ENCODE measurements at regions not wholly inside any gene's neighbourhood (a gene's known extent, or its start where the extent isn't known, plus 50 kb on each side); places are given as distances from the start of the nearest gene placed in this dataset.

DNA sequence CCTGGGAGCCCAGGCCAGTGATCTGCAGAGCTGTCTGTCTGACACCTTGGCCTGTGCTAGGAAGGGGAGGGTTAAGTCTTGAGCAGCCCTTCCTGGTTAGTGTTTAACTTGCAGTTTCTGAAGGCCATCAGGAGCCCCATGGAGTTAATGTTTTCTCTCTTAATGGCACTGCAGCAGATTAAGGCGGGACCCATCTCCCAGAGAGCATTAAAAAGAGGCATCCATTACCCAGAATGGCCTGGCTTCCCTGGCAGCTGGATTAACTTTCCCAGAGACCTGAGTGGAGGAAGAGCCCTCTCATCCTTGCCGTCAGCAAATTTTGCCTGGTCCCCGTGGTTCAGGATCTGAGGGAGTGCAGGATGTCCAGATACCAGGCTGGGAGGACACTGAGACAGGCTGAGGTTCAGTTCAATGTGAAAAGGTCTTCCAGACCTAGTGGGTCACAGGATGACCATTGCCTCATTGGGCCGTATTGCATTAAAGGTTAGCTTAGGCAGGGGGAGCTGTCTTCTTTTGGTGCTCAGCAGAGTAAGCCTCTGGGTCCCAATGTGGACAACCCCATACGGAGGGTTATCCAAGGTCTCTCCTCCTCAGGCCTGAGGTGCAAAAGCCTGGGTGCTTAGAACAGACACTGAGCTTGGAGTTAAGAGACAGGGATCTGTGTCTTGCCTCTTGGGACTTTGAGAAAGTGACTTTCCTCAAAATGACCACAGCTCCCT is 522.6 kb downstream of the PTPRU start:
- no peak overlapping the region for H3K4me3 ChIP-seq
- peaks cover 0 to 59% (median 0%) of the 10 kb centered on the region in 4 donors for H3K27me3 ChIP-seq
- H3K36me3 ChIP-seq, result no peaks in the 10 kb centered on the region
- intact Hi-C loops (cut with DNase I), result no loop called here
- H3K27ac ChIP-seq (replicated peaks in 1 of 4), result no peak overlapping the region
- no peaks in the 10 kb centered on the region for H3K4me1 ChIP-seq
- 51% methylated on average over 2 of the region's 5 CpGs for WGBS
- peak; percentile 90 for DNase-seq (ENCODE audit: extremely low spot score)
- peaks cover 0 to 7% (median 2%) of the 10 kb centered on the region in 4 donors for H3K9me3 ChIP-seq
- TF ChIP-seq POLR2A (IDR thresholded peaks at IDR 0.05; ENCODE audit: low read depth) (no peak), EP300 (IDR thresholded peaks at IDR 0.05) (no peak), POLR2AphosphoS5 (IDR thresholded peaks at IDR 0.05) (no peak)
- TF ChIP-seq, protein P1, sequence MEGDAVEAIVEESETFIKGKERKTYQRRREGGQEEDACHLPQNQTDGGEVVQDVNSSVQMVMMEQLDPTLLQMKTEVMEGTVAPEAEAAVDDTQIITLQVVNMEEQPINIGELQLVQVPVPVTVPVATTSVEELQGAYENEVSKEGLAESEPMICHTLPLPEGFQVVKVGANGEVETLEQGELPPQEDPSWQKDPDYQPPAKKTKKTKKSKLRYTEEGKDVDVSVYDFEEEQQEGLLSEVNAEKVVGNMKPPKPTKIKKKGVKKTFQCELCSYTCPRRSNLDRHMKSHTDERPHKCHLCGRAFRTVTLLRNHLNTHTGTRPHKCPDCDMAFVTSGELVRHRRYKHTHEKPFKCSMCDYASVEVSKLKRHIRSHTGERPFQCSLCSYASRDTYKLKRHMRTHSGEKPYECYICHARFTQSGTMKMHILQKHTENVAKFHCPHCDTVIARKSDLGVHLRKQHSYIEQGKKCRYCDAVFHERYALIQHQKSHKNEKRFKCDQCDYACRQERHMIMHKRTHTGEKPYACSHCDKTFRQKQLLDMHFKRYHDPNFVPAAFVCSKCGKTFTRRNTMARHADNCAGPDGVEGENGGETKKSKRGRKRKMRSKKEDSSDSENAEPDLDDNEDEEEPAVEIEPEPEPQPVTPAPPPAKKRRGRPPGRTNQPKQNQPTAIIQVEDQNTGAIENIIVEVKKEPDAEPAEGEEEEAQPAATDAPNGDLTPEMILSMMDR (IDR thresholded peaks at IDR 0.05), result no peak

DNA sequence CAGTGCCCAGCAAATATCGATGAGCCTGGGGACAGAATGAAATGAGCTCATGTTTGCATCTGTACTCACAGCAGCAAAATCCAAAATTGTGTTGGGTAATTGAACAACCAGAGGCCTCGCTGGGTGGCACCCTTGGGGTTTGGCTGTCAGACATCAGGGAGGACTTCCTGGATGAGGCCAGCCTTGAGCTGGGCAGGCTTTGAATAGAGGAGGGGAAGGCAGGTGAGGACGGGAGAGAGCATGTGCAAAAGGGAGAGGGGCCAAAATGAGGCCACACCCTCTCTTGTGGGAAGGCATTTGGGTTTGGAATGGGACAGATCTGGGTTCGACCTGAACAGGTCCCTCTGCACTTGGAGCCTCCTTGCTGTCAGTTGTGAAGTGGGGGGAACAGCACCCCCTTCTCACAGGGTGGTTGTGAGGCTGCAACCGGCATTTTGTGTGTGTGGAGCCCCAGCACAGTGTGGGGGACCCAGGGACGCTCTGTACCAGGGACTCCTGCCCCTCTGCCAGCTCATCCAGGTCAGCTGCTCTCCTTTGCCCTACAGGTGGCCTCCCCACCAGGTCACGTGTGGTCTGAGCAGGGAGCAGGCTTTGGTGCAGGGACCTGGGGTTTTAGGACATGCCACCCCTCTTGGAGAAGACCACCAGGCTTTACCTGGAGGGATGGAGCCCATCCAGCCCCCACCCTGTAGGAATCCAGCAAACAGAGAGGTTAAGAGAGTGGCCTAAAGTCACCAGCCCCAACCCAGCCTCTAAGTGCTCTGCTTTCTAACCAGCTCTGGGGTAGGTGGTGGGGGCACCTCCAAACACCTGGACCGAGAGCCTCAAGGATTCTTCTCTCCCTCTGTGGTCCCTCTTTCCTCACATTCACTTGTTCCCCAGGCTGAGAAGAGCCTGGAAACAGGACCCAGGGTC is 521.8 kb downstream of the PTPRU start:
- DNase-seq (ENCODE audit: extremely low spot score), result peak; percentile 80
- Histone ChIP-seq H3K27ac (replicated peaks in 1 of 4) (no peak overlapping the region), H3K36me3 (no peaks in the 10 kb centered on the region), H3K4me3 (no peak overlapping the region), H3K9me3 (no peaks in the 10 kb centered on the region), H3K27me3 (peaks cover 0 to 63% (median 0%) of the 10 kb centered on the region in 4 donors), H3K4me1 (no peaks in the 10 kb centered on the region)
- intact Hi-C loops (cut with DNase I), result no loop called here
- WGBS, result 79% methylated on average over 6 of the region's 8 CpGs
- TF ChIP-seq, protein P1 (IDR thresholded peaks at IDR 0.05), result no peak
- TF ChIP-seq POLR2AphosphoS5 (IDR thresholded peaks at IDR 0.05) (no peak), POLR2A (IDR thresholded peaks at IDR 0.05; ENCODE audit: low read depth) (no peak), EP300 (IDR thresholded peaks at IDR 0.05) (no peak)

DNA sequence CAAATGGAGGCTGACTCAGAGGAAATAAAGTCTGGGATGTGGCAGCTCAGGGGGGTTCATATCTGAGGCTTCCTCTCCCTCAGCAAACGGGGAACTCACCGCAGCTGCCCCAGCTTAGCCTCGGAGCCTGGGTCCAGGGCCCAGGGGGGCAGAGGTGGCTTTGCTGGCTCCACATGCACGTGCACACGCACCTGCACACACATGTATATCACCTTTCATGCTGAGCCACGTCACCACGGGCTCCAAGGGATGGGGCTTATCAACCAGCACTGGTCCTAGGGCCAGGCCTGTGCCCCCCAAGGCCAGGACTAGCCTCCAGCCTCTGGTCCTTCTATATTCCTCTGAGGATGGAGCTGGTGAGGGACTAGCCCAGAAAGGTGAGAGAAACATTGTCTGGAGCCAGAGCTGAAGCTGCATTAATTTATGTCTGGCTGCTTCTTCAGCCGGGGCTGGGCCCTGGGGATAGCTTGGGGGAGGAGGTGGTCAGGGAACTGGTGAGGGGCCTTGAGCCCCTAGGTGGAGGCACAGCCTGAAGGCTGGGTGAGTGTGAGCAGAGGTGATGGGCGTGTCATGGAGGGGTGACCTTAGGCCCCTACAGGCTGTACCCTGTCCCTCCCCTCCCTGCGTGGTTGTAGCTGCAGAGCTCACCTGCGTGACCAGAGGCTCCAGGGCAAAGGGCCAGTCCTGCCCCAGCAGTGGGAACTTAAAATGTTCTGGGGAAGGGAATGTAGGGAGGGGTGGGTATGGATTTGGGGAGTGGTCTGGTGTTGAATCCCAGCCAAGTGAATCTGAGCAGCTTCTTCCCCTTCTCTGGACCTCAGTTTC is 520.8 kb downstream of the PTPRU start:
- Histone ChIP-seq H3K27ac (replicated peaks in 1 of 4) (no peak overlapping the region), H3K9me3 (no peaks in the 10 kb centered on the region), H3K27me3 (peaks cover 0 to 60% (median 0%) of the 10 kb centered on the region in 4 donors), H3K4me3 (no peak overlapping the region), H3K4me1 (no peaks in the 10 kb centered on the region), H3K36me3 (no peaks in the 10 kb centered on the region)
- intact Hi-C loops (cut with DNase I), result no loop called here
- TF ChIP-seq, protein P1 (IDR thresholded peaks at IDR 0.05), result no peak
- TF ChIP-seq POLR2AphosphoS5 (IDR thresholded peaks at IDR 0.05) (no peak), POLR2A (IDR thresholded peaks at IDR 0.05; ENCODE audit: low read depth) (no peak), EP300 (IDR thresholded peaks at IDR 0.05) (no peak)
- WGBS, result 61% methylated on average over 9 of the region's 11 CpGs
- DNase-seq (ENCODE audit: extremely low spot score), result peak; percentile 64

DNA sequence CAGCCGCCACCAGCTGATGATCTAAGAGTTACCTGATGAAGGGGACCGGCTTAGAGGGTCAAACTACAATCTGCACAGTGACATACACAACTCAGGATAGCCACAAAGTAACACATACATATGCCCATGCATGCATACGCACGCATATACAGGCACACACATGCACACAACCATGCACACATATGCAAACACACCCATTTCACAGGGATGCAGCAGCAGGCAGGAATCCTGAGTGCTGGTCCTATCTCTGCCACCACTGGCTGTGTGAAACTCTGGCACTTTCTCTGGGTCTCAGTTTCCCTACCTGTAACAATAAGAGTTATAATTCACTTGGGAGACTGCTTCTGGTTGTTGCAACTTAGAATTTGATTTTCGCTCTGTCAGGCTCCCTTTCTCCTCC is 520.2 kb downstream of the PTPRU start:
- H3K9me3 ChIP-seq, result no peaks in the 10 kb centered on the region
- H3K36me3 ChIP-seq, result no peaks in the 10 kb centered on the region
- 82% methylated on average over 5 of the region's 5 CpGs for WGBS
- TF ChIP-seq POLR2AphosphoS5 (IDR thresholded peaks at IDR 0.05) (no peak), EP300 (IDR thresholded peaks at IDR 0.05) (no peak), POLR2A (IDR thresholded peaks at IDR 0.05; ENCODE audit: low read depth) (no peak)
- TF ChIP-seq, protein P1 (IDR thresholded peaks at IDR 0.05), result no peak
- H3K27ac ChIP-seq (replicated peaks in 1 of 4), result no peak overlapping the region
- peak; percentile 86 for DNase-seq (ENCODE audit: extremely low spot score)
- H3K4me1 ChIP-seq, result no peaks in the 10 kb centered on the region
- peaks cover 0 to 58% (median 0%) of the 10 kb centered on the region in 4 donors for H3K27me3 ChIP-seq
- H3K4me3 ChIP-seq, result no peak overlapping the region
- intact Hi-C loops (cut with DNase I), result no loop called here

Measured in esophagus muscularis mucosa (tissue), 4 donors.